Fibroblast of the conjunctiva (primary cell): ENCODE measurements at regions not wholly inside any gene's neighbourhood (a gene's known extent, or its start where the extent isn't known, plus 50 kb on each side); places are given as distances from the start of the nearest gene placed in this dataset.

Source experiments
- DNase-seq: peaks from one replicate; pipeline ENCODE4 v3.0.0-alpha.2; 2010; ENCODE audit warnings: low read depth

GRCh38 chr4:156710365-156711192 is 261.0 kb downstream of the PDGFC start:
- DNase-seq: peak; percentile 1

- DNase-seq: no peak
Observed at GRCh38 chr4:156705311-156705710, 266.3 kb downstream of the PDGFC start.

- no peak for DNase-seq
Observed at GRCh38 chr4:156695163-156695562, 276.4 kb downstream of the PDGFC start.

DNA sequence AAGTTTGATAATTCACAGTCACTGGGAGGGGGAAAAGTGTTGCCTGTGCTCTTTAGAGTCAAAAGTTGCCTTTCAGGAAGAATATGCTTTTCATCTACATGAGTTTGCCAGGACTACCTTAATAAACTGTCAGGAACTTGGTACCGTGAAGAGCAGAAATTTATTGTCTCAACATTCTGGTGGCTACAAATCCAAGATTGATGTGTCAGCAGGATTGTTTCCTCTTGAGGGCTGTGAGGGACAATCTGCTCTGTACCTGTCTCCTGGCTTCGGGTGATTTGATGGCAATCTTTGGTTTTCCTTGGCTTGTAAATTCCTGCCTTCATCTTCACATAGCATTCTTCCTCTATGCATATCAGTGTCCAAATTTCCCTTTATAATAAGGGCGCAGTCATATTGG is 277.2 kb downstream of the PDGFC start:
- no peak for DNase-seq

- DNase-seq: no peak
Observed at GRCh38 chr4:156693557-156693956, 278.0 kb downstream of the PDGFC start.

GRCh38 chr4:156692016-156692415 is 279.6 kb downstream of the PDGFC start:
- no peak for DNase-seq

DNA sequence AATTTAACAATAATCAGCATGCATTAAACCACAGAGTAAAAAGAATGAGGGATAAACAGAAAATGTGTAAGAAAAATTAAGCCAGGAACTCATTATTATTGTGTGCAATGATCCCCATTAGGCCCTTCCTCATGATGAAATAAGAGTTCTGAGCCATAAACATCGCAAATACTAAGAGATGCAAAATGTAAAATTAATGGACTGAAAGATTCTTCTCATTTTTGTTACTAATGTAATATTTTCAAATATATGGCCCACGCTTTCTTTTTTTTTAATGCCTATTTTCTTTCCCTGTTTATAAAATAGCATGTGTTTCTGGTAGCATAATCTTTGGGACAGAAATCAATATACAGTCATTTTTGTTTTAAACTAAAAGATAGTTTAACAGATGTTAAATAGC is 281.0 kb downstream of the PDGFC start:
- no peak for DNase-seq

- peak; percentile 97 for DNase-seq
Observed at GRCh38 chr4:156686120-156686519, 285.5 kb downstream of the PDGFC start.

GRCh38 chr4:156685308-156685707 is 286.3 kb downstream of the PDGFC start:
- no peak for DNase-seq

- DNase-seq: no peak
Observed at GRCh38 chr4:156677656-156678055, 293.9 kb downstream of the PDGFC start.

- DNase-seq: no peak
Observed at GRCh38 chr4:156677131-156677531, 294.5 kb downstream of the PDGFC start.

DNA sequence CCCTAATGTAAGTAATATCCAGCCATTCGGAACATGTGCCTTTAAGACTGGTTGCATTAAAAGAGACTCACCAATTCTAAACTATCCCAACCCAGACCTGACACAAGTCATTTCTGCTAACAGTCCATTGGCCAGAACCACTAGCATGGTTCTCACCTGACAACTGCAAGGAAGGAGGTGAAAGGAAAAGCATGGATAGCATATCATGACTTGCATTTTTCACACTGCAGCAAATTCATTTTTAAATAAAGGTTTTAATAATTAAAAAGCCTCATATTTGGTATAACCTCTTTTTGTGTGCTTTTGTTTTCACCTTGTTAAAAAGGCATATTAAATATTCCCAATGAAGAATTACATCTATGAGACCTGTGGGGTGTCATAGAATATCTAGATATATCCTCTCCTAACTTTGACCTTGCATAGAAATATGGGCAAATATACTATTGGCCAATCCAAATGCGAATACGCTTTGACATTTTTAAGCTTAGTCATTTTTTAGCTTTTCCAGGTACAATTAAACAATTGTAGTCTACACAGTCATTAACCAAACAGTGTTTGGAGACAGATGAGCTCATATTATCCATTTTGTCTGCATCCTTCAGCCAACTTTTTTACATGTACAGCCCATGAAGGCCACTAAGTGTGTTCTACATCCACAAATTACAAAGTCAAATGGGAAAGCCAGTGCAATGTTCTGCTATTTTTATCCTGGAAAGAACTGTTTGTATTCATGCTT is 295.3 kb downstream of the PDGFC start:
- DNase-seq: no peak

- DNase-seq: no peak
Observed at GRCh38 chr4:156673483-156673882, 298.1 kb downstream of the PDGFC start.

DNA sequence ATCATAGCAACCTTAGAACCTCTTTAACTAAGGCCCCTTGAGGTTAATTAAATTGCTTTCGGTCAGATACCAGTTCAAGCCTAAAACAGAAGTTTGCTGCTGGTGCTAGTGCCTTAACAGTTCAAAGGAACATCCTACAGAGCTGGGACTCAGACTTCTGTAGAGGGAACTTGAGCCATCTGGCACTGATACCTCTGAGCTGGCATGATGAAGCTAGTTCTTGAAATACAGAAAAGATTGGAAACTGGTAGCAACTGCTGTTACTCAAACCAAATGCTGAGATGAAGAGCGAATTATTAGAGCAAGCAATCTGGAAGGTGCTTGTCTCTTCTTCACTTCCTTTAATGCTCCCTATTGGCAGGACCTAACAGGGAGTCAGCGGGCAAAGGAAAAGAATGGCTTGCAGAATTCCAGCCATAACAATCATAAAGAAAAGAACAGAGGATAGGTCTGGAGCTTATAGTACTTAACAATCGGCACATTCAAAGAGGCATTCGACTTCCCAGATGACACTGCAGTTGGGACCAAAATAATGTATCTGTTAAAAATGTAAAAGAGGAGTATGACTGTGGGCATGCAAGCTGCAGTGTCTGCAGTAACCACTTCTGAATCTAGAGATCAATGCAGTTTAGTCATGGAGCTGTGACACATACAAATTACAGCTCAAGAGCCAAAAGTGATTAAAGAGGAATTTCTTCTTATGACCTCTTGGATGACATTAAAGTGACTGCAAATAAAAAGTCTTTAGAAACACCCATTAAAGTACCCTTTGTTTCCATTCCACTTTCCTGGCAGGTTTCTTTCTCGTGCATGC is 298.9 kb downstream of the PDGFC start:
- DNase-seq: peak; percentile 13

- no peak for DNase-seq
Observed at GRCh38 chr4:156665780-156666366, 305.7 kb downstream of the PDGFC start.

DNA sequence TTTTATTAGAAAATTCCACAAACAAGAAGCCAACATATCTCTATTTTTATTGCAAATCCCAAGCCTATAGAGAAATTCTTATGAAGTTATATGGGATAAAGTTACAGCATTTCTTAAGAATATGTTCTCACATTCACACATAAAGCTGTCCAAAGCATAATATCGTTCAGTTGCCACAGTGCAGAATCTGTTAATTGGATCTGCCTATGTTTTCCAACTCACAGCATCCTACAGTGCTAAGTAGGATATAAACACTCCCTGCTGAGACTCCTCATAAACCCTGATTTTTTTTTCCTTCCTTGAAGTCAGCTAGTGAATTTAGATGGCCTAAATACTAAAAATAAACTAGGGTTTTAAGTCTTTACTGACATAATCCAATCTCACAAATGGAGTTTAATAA is 307.9 kb downstream of the PDGFC start:
- no peak for DNase-seq

DNA sequence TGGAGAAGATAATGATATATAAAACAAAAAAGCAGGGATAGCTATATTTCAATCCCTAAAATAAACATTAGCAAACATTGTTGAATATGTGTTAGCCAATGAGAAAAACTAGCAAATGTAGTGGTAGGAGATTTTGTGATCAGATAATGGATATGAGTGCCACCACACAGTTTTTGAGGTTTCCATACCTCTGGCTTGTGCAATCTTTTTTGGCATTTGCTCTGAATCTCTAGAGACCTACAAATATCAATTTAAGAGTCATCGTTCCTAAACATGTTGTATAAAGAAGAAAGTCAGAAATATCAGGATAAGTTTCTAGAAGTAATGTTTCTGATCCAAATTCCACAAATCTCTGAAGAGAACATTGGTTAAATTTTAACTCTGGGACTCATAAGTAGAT is 308.7 kb downstream of the PDGFC start:
- no peak for DNase-seq

DNA sequence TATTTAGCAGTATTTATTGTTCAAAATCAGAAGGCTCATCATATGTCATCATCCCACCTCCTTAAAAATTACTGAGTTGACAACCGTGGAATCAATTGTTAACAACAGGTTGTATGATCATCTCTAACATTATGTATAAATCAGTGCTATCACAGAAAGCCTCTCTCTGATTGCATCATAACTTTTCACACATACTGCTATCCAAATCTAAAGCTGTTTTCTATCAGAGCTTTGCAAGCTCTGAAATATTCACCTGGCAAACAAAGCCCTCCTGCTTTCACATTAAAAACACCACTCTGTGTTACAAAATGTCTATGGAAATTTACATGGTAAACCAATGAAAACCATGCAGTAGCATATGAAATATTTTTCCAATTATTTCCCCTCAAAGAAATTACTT is 310.0 kb downstream of the PDGFC start:
- no peak for DNase-seq

DNA sequence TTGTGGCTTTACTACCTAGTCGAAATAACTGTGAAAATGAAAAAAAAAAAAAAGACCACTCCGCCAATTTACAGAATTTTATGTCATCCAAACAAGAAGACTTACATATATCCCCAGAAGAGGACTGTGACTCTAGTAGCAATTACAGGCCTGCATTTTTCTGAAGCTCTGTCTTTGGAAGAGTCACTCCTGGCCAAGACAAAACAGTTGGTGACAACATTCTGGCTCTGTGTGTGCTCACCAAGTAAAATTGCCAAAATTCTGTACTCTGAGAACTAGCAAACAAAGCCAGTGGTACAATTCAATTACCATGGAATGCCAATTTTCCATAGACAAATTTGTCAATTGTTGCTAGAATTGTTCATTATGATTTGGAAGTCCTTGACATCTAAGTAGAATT is 311.1 kb downstream of the PDGFC start:
- no peak for DNase-seq

- no peak for DNase-seq
Observed at GRCh38 chr4:156659983-156660382, 311.6 kb downstream of the PDGFC start.

DNA sequence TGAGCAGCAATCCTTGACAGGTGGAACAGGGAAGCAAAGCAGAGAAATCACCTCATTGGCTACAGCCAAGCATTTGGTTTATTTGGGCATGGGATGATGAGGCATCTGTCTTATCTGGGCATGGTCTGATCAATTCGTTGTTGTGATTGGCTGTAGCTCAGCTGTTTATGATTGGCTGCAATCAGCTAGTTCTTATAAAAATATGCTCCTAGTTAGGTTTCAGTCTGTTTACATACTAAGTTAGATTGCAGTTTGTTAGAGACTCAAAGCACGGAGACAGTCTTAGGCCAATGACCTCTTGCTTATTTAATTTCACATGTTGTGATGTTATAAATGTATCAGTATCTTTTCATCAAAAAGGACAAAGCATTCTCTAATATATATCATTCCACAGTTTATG is 312.0 kb downstream of the PDGFC start:
- no peak for DNase-seq

DNA sequence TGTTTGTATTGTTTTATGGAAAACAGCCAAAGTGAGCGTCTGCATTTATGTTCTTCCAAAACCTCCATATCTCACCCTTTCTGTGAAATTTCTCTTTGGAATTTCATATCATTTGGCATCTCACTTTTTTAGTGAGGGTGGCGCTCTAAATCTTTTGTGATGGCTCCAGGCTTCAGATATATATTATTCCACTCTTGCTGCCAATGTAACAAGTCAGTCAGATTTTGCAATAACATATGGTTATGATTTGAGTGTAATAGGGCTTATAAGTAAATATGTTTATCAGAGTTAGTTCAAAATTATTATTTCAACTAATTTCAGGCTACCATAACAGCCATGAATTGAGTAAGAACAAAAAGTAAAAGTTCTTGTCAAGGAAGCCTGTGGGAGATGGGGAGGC is 314.7 kb downstream of the PDGFC start:
- DNase-seq: peak; percentile 54
